Stimulated activated naive CD8-positive, alpha-beta T cell treated with anti-CD3 and anti-CD28 coated beads, Interleukin-15, Interleukin-2, amounts not matched to agents 100 U/mL and 50 U/mL, for 24 hours (primary cell): ENCODE measurements at regions not wholly inside any gene's neighbourhood (a gene's known extent, or its start where the extent isn't known, plus 50 kb on each side); places are given as distances from the start of the nearest gene placed in this dataset.

Experiments used
- ATAC-seq: fragments of 150-1000 bp; cut with Tn5 transposase; one replicate; pipeline ENCODE4 v1.10.0; 2021
- DNase-seq: peaks from one replicate; pipeline ENCODE4 v3.0.0; 2021

GRCh38 chr4:176902710-176903323 is 110.1 kb upstream of the VEGFC start:
- DNase-seq: no peak
- ATAC-seq: peak; percentile 86

DNA sequence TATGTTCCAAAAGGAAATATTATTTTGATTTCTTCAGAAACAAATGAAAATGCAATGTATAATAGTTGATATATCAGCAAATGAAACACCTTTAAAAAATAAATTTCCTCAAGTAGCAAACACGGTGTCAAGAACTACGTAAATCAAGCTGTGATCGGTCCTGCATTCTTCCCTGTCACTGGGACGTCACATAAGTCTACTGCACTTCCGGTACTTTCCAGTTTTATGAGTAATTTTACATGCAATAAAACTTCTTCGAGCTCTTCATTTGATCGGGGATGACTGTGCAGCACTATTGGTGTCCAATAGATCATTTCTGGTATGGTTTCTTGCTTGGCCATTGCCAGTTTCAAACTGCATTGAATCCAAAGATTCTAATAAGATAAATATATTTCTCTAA is 114.0 kb upstream of the VEGFC start:
- ATAC-seq (no peak), DNase-seq (no peak)

DNA sequence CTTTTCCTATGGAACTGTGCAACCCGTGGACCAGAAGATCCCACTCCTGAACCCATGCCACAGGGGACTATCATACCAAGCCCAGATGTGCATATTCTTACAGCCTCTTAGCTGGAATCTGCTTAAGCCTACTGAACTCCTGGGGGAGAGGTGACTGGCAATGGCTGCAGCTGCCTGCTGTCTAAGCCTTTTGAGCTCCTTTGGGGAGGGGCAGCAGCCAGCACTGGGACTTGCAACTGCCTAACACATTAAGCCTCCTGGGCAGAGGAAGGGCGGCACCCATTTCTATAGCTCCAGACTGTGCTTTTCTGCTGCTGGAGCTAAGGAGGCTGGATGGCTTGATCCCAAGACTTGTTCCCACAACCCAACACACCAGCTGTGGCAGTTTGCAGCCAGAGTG is 117.9 kb upstream of the VEGFC start:
- no peak for ATAC-seq
- DNase-seq: no peak

DNA sequence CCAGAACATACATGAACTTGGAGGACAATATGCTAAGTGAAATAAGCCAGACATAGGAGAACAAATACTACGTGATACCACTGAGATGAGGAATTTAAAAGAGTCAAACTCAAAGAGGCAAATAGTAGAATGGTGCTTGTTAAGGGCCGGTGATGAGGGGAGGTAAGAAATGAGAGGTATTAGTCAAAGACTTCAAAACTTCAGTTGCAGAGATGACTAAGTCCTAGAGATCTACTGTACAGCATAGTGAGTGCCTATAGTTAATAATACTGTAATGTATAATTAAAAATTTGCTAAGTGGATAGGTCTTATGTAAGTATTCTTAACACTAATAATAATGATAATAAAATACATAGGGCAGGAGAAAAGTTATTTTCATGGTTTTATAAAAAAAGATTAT is 126.9 kb upstream of the VEGFC start:
- no peak for ATAC-seq
- DNase-seq: no peak

DNA sequence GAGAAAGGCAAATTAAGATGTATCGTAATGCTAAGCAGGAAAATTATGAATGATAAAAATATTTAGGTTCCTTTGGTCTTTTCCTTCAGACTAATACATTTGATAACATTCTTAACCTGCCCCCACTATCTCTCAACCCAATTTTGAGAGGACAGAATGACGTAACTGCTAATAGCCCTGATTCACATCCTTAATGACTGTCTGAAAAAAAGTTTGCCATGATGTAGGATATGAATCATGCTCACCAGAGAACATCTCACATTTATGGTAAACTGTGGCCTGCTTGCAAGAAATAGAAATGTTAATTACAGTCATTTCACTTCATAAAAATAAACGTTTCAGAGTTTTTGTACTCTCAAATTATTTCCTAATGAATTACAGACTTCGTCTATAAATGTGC is 128.0 kb upstream of the VEGFC start:
- no peak for ATAC-seq
- no peak for DNase-seq

DNA sequence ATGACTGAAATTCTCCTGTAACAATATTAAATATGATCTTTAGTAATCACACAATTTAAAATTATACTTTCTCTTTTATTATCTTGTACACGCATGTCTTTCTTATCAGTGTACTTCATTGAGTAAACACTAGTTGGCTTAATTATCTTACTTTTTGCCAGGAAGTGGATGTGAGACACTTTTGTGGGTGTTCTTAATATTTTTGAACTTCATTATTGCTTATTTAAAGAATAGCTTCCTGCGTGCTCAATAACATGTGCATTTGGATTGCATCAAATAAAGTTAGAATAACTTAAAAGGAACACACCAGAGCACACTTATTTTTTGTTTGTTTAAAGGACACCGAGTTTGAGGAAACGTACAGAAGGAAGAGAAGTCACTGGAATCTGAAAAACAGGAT is 128.5 kb upstream of the VEGFC start:
- DNase-seq (no peak), ATAC-seq (no peak)

DNA sequence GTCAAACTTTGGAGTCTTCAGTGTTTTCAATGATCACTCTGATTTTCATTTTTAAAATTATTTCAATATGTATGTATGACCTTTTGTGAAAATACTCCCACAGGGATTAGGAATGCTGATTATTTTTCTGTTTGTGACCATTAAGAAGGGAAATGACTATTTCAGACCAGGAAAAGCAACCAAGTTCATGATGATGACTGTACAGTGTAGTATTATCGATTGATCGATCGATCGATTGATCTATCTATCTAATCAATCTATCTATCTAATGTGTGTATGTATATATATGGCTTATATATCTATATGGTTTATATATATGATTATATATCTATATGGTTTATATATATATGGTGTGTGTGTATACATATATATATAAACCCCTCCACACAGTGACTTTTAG is 131.5 kb upstream of the VEGFC start:
- ATAC-seq: no peak
- DNase-seq: no peak

- DNase-seq (no peak), ATAC-seq (no peak)
Observed at GRCh38 chr4:176925962-176926361, 133.2 kb upstream of the VEGFC start.

DNA sequence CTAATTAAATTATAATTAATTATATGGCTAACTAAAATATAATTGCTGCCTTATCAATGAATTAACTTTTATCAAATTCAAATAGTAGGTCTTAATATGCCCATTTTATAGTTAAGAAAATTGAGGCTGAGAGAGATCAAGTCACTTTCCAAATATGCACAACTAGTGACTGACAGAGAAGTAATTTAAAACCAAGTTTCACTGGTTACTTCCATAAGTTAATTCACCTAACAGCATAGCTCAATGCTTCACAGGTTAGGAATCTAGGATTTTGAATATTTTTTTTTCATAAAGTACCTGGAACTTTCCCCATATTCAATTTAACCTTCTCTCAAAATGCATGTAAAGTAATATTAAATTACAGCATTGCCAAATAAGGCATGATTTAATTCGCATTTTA is 134.4 kb upstream of the VEGFC start:
- no peak for ATAC-seq
- DNase-seq: no peak

DNA sequence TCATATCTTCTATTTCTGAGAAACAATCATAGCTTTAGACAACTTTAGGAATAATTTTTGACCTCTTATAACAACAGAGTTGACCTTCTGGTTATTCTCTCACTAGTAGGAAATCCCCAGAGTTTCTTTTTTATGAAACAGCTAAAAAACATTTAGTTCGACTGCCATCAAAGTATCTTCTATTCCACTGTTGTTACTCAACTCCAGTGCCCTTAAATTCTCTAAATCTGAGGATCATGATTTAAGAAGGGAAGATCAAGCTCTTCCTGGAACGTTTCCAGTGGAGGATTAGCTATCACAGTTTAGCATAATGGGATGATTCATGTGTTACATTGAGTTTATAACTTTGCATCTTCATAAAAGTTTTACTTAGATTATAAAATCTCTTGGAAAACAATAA is 134.9 kb upstream of the VEGFC start:
- DNase-seq (no peak), ATAC-seq (no peak)

DNA sequence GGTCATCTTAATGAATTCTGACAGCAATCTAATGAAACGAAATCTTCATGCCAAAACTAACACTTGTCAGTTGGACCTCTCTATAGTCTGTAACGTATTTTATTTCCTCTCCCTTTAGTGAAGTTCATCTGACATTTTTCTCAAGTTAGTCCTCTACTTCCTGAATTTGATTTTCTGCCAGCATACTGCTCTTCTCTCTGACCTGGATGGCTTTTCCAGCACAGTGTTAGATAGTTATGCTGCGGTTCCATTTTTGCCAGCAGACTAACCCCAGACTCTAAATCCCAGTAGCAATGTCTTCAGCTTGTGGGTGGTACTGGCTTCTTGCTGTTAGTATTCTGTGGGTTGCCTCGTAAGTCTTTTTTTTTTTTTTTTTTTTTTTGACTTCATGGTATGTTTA is 146.7 kb upstream of the VEGFC start:
- DNase-seq (no peak), ATAC-seq (no peak)

- ATAC-seq (no peak), DNase-seq (no peak)
Observed at GRCh38 chr4:176945334-176945733, 152.6 kb upstream of the VEGFC start.

DNA sequence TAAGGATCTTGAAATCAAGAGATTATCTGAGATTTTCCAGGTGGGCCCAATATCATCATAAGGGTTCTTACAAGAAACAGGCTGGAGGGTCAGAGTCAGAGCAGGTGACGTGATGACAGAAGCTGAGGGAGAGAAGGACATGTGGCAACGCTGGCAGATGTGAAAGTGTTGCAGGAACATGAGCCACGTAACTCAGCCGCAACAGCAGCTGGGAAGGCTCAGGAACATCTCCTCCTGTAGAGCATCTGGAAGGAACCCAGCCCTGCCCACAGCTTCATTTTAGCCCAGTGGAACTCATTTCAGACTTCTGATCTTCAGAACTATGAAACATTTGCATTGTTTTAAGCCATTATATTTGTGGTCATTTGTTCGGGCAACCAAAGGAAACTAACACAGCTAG is 156.3 kb upstream of the VEGFC start:
- ATAC-seq: no peak
- DNase-seq: no peak

DNA sequence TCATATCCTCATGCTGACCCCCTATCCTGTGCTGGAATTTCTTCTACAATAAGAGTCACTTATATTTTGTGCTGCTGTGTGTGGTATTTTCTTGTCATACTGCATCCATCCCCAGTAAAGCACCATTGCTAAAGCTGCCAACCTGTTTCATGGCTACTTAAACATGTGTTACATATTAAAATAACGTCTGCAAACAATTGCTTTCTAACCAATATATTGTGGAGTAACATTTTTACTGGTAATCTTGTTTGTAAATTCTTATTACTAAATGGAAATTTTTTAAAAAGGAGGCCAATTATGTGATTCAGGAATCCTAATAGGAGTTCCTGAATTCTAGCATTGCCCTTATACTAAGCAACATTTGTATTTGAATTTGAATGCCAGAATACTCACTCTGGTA is 160.3 kb upstream of the VEGFC start:
- ATAC-seq (no peak), DNase-seq (no peak)

GRCh38 chr4:176957353-176958118 is 164.8 kb upstream of the VEGFC start:
- ATAC-seq (no peak), DNase-seq (no peak)

- no peak for ATAC-seq
- no peak for DNase-seq
Observed at GRCh38 chr4:176959980-176960379, 167.3 kb upstream of the VEGFC start.

GRCh38 chr4:176963121-176963520 is 170.4 kb upstream of the VEGFC start:
- no peak for ATAC-seq
- DNase-seq: no peak

DNA sequence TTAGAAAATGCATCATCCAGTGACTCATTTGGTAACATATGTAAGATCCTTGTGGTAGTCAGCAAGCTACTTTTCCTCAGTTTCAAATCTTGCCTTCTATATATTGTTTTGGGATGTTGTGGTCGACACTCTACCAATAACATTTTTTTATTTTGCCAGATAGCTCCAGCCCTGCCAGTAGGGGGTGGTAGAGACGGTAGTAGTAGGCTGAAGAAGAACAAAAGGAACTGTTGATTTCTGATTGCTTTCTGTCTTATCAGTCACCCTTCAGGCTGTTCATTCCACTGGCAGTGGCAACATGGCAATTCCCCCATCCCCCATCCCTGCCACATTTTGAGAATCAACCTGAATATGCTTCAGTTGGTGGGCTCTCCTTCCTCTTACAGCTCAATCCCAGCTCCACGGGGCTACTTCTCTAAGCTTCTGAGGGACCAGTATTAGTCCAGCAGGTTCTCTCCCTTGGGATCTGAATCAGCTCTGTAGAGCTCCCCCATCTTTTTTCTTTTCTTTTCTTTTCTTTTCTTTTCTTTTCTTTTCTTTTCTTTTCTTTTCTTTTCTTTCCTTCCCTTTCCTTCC is 171.5 kb upstream of the VEGFC start:
- DNase-seq (no peak), ATAC-seq (no peak)

DNA sequence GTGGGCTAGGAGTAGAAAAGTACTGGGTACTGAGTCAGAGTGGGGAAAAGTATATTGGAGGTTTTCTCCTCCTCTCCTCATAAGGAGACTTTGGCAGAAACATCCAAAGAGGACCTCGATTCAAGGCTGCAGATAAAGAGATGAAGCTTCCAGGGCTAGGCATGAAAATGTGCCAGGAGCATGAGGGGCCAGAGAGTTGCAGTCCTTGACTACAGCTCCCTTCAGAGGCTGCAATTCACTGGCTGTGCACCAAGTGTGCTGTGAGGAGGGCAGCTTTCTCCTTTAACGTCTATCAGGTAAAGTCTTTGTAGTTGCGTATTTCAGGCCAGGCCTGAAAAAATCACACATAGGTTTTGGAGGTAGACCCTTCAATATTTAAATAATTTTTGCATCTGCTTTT is 174.9 kb upstream of the VEGFC start:
- no peak for ATAC-seq
- no peak for DNase-seq

DNA sequence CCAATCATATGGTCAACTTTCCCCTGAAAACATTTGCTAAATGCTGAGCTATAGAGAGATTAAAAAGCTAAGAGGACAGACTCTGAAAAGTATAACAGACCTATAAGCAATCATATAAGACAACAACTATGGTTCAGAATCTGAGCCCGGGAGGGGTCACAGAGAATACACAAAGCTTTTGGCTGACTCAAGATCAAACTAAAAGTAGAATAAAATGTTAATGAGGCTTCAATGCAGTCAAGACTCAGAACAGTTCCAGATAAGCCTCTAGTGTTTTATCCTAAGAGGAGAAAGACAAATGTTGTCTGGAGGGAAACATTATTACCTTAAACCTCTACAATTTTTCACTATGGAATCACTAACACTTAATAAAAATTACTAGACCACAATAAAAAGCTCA is 175.4 kb upstream of the VEGFC start:
- no peak for DNase-seq

DNA sequence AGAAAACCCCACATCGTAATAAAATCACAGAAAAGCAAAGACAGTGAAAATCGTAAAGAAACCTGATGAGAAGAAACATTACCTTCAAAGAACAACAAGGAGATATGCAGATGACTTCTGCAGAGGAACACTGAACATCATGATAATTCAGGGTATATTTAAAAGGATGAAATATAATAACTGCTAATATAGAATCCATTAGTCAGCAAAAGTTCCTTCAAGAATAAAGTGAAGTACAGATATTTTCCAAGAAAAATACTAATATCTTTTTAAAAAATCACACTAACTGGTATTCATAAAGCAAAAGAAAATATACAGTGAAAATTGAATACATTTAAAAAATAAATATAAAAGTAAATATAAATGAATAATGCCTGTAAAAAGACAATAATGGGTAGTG is 176.3 kb upstream of the VEGFC start:
- DNase-seq (no peak), ATAC-seq (no peak)

More for the DNA sequence above, 175.4 kb upstream of the VEGFC start:
- no peak for ATAC-seq

GRCh38 chr4:176970853-176971252 is 178.1 kb upstream of the VEGFC start:
- no peak for ATAC-seq
- no peak for DNase-seq

- ATAC-seq (no peak), DNase-seq (no peak)
Observed at GRCh38 chr4:176971576-176972115, 178.9 kb upstream of the VEGFC start.

GRCh38 chr4:176979416-176979815 is 186.7 kb upstream of the VEGFC start:
- DNase-seq (no peak), ATAC-seq (no peak)
